Retinal pigment epithelial cell (primary cell): ENCODE measurements at regions not wholly inside any gene's neighbourhood (a gene's known extent, or its start where the extent isn't known, plus 50 kb on each side); places are given as distances from the start of the nearest gene placed in this dataset.
"Not testable (repeated sequence)": the region's sequence is repeated elsewhere in the genome, so short reads cannot be mapped to it uniquely, and the experiment has no call there.

Experiments
- DNase-seq: peaks from one replicate; pipeline ENCODE4 v3.0.0-alpha.2; 2010; ENCODE audit warnings: low read depth
- H3K4me3 ChIP-seq: 2 replicates; pipeline ENCODE4 v1.5.1; 2011; ENCODE audit warnings: mild to moderate bottlenecking, low read length, control low read depth, moderate library complexity
- TF ChIP-seq, protein P1 (sequence below): conservative IDR thresholded peaks from 2 replicates; pipeline ENCODE4 v1.5.1; 2011; ENCODE audit warnings: low read depth, low read length, control low read depth, inconsistent platforms

DNA sequence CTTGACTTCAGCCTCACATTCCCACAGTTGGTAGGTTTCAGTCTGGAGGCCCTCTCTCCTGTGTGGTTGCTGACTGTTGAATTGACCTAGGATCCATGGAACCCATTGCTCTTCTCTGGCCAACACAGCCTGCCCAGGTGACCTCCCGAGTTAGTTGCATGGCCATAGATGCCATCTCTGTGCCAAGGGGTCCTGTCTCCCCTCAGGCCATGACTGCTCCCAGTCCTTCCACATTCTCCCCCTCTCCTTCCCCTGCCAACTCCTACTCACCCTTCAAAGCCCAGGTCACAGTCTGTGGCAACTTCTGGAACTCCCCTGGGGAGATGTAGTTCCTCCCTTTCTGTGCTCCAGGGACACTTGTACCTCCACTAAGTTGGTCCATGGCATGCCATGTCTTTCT, 67.3 kb upstream of the GRB10 start:
- no peak for DNase-seq
- no peak overlapping the region for H3K4me3 ChIP-seq
- TF ChIP-seq, protein P1, sequence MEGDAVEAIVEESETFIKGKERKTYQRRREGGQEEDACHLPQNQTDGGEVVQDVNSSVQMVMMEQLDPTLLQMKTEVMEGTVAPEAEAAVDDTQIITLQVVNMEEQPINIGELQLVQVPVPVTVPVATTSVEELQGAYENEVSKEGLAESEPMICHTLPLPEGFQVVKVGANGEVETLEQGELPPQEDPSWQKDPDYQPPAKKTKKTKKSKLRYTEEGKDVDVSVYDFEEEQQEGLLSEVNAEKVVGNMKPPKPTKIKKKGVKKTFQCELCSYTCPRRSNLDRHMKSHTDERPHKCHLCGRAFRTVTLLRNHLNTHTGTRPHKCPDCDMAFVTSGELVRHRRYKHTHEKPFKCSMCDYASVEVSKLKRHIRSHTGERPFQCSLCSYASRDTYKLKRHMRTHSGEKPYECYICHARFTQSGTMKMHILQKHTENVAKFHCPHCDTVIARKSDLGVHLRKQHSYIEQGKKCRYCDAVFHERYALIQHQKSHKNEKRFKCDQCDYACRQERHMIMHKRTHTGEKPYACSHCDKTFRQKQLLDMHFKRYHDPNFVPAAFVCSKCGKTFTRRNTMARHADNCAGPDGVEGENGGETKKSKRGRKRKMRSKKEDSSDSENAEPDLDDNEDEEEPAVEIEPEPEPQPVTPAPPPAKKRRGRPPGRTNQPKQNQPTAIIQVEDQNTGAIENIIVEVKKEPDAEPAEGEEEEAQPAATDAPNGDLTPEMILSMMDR, result no peak

GRCh38 chr7:50848203-50848602, 65.5 kb upstream of the GRB10 start:
- DNase-seq, result no peak
- TF ChIP-seq, protein P1, result no peak

DNA sequence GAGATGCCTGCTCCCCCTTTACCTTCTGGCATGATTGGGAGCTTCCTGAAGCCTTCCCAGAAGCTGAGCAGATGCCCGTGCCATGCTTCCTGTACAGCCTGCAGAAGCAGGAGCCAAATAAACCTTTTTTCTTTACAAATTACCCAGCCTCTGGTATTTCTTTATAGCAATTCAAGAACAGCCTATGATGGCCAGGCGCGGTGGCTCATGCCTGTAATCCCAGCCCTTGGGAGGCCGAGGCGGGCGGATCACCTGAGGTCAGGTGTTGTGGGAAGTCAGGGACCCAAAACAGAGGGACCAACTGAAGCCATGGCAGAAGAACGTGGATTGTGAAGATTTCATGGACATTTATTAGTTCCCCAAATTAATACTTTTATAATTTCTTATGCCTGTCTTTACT, 62.2 kb upstream of the GRB10 start:
- not testable (repeated sequence) for H3K4me3 ChIP-seq, DNase-seq

More at GRCh38 chr7:50848203-50848602, 65.5 kb upstream of the GRB10 start:
- H3K4me3 ChIP-seq, result no peak overlapping the region

GRCh38 chr7:50842041-50842440, 59.3 kb upstream of the GRB10 start:
- DNase-seq, result no peak
- TF ChIP-seq, protein P1, result no peak
- H3K4me3 ChIP-seq, result no peak overlapping the region

- TF ChIP-seq, protein P1, result no peak
- no peak overlapping the region for H3K4me3 ChIP-seq
- peak; percentile 93 for DNase-seq
These were observed 56.1 kb upstream of the GRB10 start for GRCh38 chr7:50838675-50839377.

GRCh38 chr7:50837965-50838364, 55.3 kb upstream of the GRB10 start:
- TF ChIP-seq, protein P1, result no peak
- H3K4me3 ChIP-seq, result no peak overlapping the region
- no peak for DNase-seq

DNA sequence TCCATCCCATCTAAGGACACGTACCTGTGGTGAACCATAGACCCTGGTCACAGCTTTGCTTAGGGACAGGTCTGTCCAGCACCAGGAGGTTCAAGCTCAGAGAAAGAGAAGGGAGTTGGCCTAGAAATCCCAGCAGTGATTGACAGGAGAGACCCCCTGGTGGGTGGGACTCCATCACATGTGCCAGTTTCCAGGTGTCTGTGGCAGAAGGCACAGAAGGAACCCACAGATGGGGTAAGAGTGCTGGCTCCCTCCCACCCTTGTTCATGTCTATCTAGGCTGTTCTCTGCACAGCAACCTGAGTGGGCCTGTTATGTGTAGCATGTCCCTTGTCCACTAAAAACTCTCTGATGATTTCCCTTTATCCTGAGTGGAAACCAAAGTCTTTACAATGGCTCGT, 54.0 kb upstream of the GRB10 start:
- TF ChIP-seq, protein P1, result no peak
- no peak overlapping the region for H3K4me3 ChIP-seq
- no peak for DNase-seq
